Hepatocyte (in vitro differentiated cells): ENCODE measurements at regions not wholly inside any gene's neighbourhood (a gene's known extent, or its start where the extent isn't known, plus 50 kb on each side); places are given as distances from the start of the nearest gene placed in this dataset.

Experiments
- DNase-seq: peaks from one replicate; pipeline ENCODE4 v3.0.0-alpha.2; 2016; ENCODE audit warnings: low spot score
- H2AFZ ChIP-seq: fragments of 200-600 bp; sonication (generic); 2 replicates; pipeline ENCODE4 v1.6.0; 2016; ENCODE audit warnings: antibody characterized with exemption, mild to moderate bottlenecking
- H3K27ac ChIP-seq: fragments of 200-600 bp; sonication (generic); 2 replicates; pipeline ENCODE4 v1.5.1; 2016; ENCODE audit warnings: mild to moderate bottlenecking
- H3K27me3 ChIP-seq: fragments of 200-600 bp; sonication (generic); 2 replicates; pipeline ENCODE4 v1.6.1; 2016
- H3K36me3 ChIP-seq: fragments of 200-600 bp; sonication (generic); replicated peaks from 2 replicates; pipeline ENCODE4 v1.5.1; 2016; ENCODE audit warnings: low read depth; ENCODE audit not compliant: insufficient read depth
- H3K4me1 ChIP-seq: fragments of 200-600 bp; sonication (generic); 2 replicates; pipeline ENCODE4 v1.5.1; 2016; ENCODE audit warnings: mild to moderate bottlenecking, moderate library complexity; ENCODE audit not compliant: insufficient read depth
- H3K4me2 ChIP-seq: fragments of 200-600 bp; sonication (generic); 2 replicates; pipeline ENCODE4 v1.6.0; 2016
- H3K4me3 ChIP-seq: fragments of 200-600 bp; sonication (generic); 2 replicates; pipeline ENCODE4 v1.5.1; 2016; ENCODE audit warnings: mild to moderate bottlenecking
- H3K79me2 ChIP-seq: fragments of 200-600 bp; sonication (generic); 2 replicates; pipeline ENCODE4 v1.6.0; 2017; ENCODE audit warnings: mild to moderate bottlenecking
- H3K9me2 ChIP-seq: fragments of 200-600 bp; sonication (generic); replicated peaks from 2 replicates; pipeline ENCODE4 v1.6.0; 2017; ENCODE audit warnings: mild to moderate bottlenecking; ENCODE audit not compliant: insufficient read depth
- H3K9me3 ChIP-seq: fragments of 200-600 bp; sonication (generic); 2 replicates; pipeline ENCODE4 v1.5.1; 2016; ENCODE audit warnings: low read depth, mild to moderate bottlenecking
- H4K20me1 ChIP-seq: fragments of 200-600 bp; sonication (generic); 2 replicates; pipeline ENCODE4 v1.6.0; 2016; ENCODE audit warnings: mild to moderate bottlenecking; ENCODE audit not compliant: insufficient read depth, poor library complexity, severe bottlenecking
- CTCF ChIP-seq: fragments of 200-600 bp; sonication (generic); IDR thresholded peaks from 2 replicates; pipeline ENCODE4 v1.5.1; 2016; ENCODE audit warnings: antibody characterized with exemption, mild to moderate bottlenecking; ENCODE audit not compliant: poor library complexity
- EZH2 ChIP-seq: fragments of 200-600 bp; sonication (generic); IDR thresholded peaks from 2 replicates; pipeline ENCODE4 v1.6.1; 2016; ENCODE audit warnings: antibody characterized with exemption, mild to moderate bottlenecking, borderline replicate concordance
- EZH2phosphoT487 ChIP-seq: fragments of 200-600 bp; sonication (generic); IDR thresholded peaks from one replicate; pipeline ENCODE4 v1.6.1; 2018; ENCODE audit warnings: antibody characterized with exemption, mild to moderate bottlenecking, low read depth, moderate library complexity; ENCODE audit not compliant: unreplicated experiment, severe bottlenecking
- WGBS: methylation state at CpG from one replicate; pipeline ENCODE4 v1.1.6; 2016; ENCODE audit warnings: low lambda C conversion rate; ENCODE audit errors: missing lambda C conversion rate; 5-methylcytosine and 5-hydroxymethylcytosine counted together

- 73% methylated on average over 2 of the region's 2 CpGs for WGBS
- H3K36me3 ChIP-seq: no peaks in the 10 kb centered on the region
- H4K20me1 ChIP-seq: no peaks in the 10 kb centered on the region
- H3K27me3 ChIP-seq: no peaks in the 10 kb centered on the region
- no peak overlapping the region for H2AFZ ChIP-seq
- no peaks in the 10 kb centered on the region for H3K9me2 ChIP-seq
- H3K4me3 ChIP-seq: no peak overlapping the region
- DNase-seq: no peak
- TF ChIP-seq EZH2phosphoT487: no peak
- no peak for TF ChIP-seq EZH2
- TF ChIP-seq CTCF: no peak
- H3K4me2 ChIP-seq: no peak overlapping the region
- no peaks in the 10 kb centered on the region for H3K79me2 ChIP-seq
- H3K4me1 ChIP-seq: no peaks in the 10 kb centered on the region
- H3K27ac ChIP-seq: no peak overlapping the region
- H3K9me3 ChIP-seq: no peaks in the 10 kb centered on the region
Observed at GRCh38 chr12:66959276-66959675, 280.4 kb upstream of the GRIP1 start.

- no peak overlapping the region for H2AFZ ChIP-seq
- H3K36me3 ChIP-seq: no peaks in the 10 kb centered on the region
- no peaks in the 10 kb centered on the region for H4K20me1 ChIP-seq
- no peaks in the 10 kb centered on the region for H3K79me2 ChIP-seq
- H3K4me3 ChIP-seq: no peak overlapping the region
- no peaks in the 10 kb centered on the region for H3K4me1 ChIP-seq
- no peak overlapping the region for H3K4me2 ChIP-seq
- WGBS: 71% methylated on average over 1 of the region's 1 CpG
- H3K9me3 ChIP-seq: no peaks in the 10 kb centered on the region
- no peak for TF ChIP-seq EZH2phosphoT487
- TF ChIP-seq EZH2: no peak
- no peak for TF ChIP-seq CTCF
- no peaks in the 10 kb centered on the region for H3K27me3 ChIP-seq
- no peak for DNase-seq
- H3K27ac ChIP-seq: no peak overlapping the region
- H3K9me2 ChIP-seq: no peaks in the 10 kb centered on the region
Observed at GRCh38 chr12:66960006-66960405, 281.1 kb upstream of the GRIP1 start.

- TF ChIP-seq EZH2: no peak
- Histone ChIP-seq H3K79me2 (no peaks in the 10 kb centered on the region), H3K4me3 (no peak overlapping the region), H3K27me3 (no peaks in the 10 kb centered on the region), H3K4me1 (no peaks in the 10 kb centered on the region), H3K36me3 (no peaks in the 10 kb centered on the region), H2AFZ (no peak overlapping the region), H3K4me2 (no peak overlapping the region), H4K20me1 (no peaks in the 10 kb centered on the region), H3K9me3 (no peaks in the 10 kb centered on the region), H3K9me2 (no peaks in the 10 kb centered on the region), H3K27ac (peak overlapping the region; percentile 1)
- DNase-seq: peak; percentile 19
- 62% methylated on average over 6 of the region's 6 CpGs for WGBS
Observed at GRCh38 chr12:66960704-66961690, 282.1 kb upstream of the GRIP1 start.

- H3K4me3 ChIP-seq: no peak overlapping the region
- H2AFZ ChIP-seq: no peak overlapping the region
- H3K9me2 ChIP-seq: no peaks in the 10 kb centered on the region
- H4K20me1 ChIP-seq: no peaks in the 10 kb centered on the region
- no peak overlapping the region for H3K4me2 ChIP-seq
- H3K4me1 ChIP-seq: no peaks in the 10 kb centered on the region
- TF ChIP-seq EZH2 (no peak), CTCF (no peak), EZH2phosphoT487 (no peak)
- no peak for DNase-seq
- no peaks in the 10 kb centered on the region for H3K27me3 ChIP-seq
- H3K36me3 ChIP-seq: no peaks in the 10 kb centered on the region
- H3K27ac ChIP-seq: no peak overlapping the region
- no peaks in the 10 kb centered on the region for H3K79me2 ChIP-seq
- 75% methylated on average over 9 of the region's 9 CpGs for WGBS
- H3K9me3 ChIP-seq: no peaks in the 10 kb centered on the region
Observed at GRCh38 chr12:66962290-66962689, 283.4 kb upstream of the GRIP1 start.
